HG03103 (cell line): ENCODE measurements at regions not wholly inside any gene's neighbourhood (a gene's known extent, or its start where the extent isn't known, plus 50 kb on each side); places are given as distances from the start of the nearest gene placed in this dataset.
"Not testable (repeated sequence)": the region's sequence is repeated elsewhere in the genome, so short reads cannot be mapped to it uniquely, and the experiment has no call there.

Experiments used
- ATAC-seq: cut with Tn5 transposase; IDR thresholded peaks from one replicate; pipeline ENCODE4 v1.9.1; 2021; ENCODE audit warnings: low read depth; ENCODE audit not compliant: unreplicated experiment

DNA sequence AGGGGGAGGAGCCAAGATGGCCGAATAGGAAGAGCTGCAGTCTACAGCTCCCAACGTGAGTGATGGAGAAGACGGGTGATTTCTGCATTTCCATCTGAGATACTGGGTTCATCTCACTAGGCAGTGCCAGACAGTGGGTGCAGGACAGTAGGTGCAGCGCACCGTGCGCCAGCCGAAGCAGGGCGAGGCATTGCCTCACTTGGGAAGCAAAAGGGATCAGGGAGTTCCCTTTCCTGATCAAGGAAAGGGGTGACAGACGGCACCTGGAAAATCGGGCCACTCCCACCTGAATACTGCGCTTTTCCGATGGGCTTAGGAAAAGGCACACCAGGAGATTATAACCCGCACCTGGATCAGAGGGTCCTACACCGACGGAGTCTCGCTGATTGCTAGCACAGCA, 121.1 kb upstream of the SESTD1 start:
- ATAC-seq: not testable (repeated sequence)

DNA sequence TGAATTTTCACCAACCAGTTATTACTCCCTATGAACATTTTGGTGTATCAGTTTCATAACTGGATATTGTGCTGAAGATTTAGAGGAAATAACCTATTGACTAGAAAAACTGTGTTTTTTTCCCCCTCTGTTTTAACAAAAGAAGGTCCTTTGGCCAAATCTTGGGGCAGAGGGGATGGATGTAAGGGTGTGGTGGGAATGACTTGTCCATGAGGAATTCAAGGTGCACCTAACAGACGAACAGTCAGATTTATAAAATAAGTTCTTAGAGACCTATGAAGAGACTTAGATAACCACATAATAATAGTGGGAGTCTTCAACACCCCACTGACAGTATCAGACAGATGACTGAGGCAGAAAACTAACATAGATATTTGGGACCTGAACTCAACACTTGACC, 119.3 kb upstream of the SESTD1 start:
- ATAC-seq: no peak

DNA sequence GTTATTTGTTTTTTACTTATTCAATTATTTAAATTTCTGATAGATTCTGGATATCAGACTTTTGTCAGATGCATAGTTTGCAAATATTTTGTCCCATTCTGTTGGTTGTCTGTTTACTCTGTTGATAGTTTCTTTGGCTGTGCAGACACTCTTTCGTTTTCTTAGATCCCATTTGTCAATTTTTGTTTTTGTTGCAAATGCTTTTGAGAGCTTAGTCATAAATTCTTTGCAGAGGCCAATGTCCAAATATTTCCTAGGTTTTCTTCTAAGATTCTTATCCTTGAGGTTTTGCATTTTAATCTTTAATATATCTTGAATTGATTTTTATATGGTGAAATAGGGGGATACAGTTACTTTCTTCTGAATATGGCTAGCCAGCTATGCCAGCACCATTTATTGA, 112.7 kb upstream of the SESTD1 start:
- ATAC-seq: no peak

DNA sequence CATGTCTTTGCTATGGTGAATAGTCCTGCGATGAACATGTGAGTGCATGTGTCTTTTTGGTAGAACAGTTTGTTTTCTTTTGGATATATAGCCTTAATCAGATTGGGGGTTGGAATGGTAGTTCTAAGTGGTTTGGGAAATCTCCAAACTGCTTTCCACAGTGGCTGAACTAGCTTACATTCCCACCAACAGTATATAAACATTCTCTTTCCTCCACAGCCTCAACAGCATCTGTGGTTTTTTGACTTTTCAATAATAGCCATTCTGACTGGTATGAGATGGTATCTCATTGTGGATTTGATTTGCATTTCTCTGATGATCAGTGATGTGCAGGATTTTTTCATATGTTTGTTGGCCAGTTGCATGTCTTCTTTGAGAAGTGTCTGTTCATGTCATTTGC, 112.2 kb upstream of the SESTD1 start:
- ATAC-seq: no peak

DNA sequence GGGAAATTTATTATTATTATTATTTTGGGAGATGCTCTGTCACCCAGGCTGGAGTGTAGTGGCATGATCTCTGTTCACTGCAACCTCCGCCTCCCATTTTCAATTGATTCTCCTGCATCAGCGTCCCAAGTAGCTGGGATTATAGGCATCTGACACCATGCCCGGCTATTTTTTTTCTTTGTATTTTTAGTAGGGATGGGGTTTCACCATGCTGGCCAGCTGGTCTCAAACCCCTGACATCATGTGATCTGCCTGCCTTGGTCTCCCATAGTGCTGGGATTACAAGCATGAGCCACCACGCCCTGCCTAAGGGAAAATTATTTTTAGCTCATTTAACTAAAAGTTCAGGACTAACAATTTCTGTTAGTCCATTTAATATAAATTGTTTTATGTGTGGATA, 109.2 kb upstream of the SESTD1 start:
- no peak for ATAC-seq

DNA sequence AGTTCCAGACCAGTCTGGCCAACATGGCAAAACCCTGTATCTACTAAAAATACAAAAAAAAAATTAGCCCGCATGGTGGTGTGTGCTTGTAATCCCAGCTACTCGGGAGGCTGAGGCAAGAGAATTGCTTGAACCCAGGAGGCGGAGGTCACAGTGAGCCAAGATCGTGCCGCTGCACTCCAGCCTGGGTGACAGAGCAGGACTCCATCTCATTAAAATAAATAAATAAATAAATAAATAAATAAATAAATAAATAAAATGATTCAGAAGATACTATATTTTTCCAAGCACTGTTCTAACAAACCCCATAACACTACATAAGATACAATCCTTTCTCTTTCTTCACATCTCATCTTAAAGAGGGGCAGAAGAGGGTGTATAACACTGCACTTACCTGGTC, 100.9 kb upstream of the SESTD1 start:
- not testable (repeated sequence) for ATAC-seq

DNA sequence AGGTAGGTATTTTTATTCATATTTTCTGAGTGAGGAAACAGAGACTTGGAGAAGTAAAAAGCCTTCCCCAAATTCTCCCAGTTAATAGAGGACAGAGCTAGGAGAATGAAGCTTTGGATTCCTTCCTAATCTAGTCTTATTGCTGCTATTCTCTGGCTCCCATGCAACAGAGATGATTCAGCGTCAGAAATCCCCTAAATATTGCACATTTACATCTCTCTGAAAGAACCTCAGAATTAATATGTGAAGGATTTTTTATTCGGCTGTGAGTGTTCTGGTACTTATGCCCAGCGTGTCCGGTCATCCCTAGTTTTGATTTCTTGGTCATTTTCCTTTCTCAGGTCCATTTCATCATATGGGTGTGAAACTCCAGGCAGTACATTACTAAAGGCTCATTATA, 91.2 kb upstream of the SESTD1 start:
- ATAC-seq: no peak

DNA sequence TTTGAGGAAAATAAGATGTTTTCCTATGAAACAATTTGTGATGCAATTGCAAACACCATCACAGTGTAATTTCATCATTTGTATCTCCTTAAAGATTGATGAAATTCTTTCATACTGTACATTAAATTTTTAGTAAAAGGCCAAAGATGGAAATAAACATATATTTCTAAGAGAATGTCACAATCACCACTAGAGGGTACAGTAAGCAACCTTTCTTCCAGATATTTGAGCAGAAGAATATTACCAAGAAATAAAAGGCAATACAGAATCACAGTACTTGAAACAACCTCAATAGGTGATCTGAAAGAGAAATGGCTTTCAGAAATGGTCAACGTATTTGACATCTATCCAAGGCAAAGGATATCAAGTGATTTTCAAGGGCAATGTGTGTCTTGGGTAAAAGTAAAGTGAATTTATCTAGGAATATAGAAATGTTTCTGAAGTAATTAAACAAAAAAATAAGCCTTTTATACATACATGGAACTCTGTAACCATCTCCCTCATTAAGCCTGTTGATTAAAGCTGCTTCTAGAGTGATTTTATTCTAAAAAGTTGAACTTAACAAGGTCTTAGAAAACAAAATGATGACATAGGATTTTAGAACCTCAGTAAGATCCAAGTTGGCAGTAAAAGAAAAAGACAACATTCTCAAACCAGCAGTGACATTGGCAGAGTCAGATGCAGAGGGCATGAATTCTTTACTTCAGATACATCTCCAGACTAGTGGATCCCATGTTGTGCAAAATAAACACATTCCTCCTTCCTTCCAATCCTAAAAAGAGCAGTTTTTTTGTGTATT, 90.3 kb upstream of the SESTD1 start:
- no peak for ATAC-seq

DNA sequence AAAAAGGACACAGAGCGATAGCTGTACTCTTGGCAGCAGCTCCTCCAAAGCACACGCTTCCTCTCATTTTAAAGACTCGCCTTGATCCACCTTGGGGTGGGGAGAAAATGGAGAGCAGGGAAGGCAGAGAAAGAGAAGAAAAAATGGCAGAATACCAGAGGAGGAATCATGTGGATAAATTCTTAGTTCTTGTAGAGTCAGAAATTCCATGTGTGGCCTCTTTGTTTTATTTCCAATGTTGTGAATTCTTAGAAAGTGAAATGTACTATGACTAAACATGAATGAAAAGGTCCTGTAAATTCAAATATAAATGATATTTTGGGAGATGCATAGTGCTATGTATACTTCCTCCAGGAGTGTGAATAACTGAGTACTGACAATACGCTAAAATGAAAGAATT, 89.7 kb upstream of the SESTD1 start:
- no peak for ATAC-seq

DNA sequence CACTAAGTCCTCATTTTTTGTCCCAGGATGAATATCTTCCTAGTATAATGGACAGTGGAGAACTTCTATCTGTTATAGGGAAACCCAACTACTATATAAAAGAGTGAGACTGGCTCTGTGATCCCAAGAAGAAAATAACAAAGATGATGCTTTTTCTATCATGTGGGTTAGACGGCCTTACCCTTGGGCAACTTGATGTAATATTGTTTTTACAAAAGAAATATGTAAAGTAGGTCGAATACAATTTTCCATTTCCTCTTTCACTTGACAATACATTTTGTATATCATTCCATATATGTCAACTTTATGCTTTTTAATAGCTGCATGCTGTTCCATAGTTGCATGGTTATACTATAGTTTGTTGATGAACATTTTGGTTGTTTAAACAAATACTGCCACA, 87.5 kb upstream of the SESTD1 start:
- ATAC-seq: no peak

DNA sequence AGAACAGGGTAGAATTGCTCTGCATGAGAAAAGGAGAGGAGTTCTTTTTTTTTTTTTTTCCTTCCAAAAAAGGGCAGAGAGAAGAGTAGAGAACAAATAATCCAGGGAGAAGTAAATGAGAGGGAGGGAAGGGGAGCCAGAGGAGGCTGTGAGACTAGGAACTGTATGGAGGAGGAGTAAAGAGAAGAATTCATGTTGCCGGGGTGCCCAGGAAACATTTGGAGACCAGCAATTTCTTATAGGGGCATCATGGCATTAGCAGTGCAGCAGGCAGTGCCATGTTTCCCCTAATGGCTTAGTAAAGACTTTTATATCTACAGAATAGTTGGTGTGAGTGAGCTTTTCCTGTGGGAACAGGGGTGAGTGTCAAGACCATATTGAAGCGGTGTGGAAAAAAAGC, 86.4 kb upstream of the SESTD1 start:
- no peak for ATAC-seq

DNA sequence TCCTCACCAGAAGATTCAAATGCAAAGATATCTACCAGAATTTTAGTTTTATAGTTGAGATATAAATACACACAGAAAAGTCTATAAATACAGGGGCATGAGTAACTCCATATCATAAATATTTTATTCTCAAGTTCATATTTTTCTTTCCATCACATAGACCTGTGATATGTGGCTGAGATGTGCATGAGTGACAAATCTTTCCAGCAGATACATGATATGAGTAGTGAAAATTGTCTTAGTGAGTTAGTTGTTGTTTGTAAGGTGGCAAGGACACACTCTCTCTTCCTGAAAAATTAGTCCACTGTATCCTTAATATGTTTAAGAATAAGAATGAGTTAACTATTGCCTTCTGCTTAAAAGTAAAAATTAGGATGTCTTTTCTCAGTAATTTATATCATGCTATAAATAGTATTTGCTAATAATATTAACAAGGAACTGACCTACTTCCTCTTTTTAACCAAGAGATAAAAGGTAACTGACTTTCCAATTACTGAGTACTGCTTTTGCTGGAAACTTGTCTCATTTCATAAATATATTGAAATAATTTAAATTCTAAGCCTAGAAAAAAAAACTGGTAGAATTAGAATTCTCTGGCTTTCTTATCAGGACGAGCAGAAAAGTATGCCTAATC, 85.2 kb upstream of the SESTD1 start:
- peak; percentile 69 for ATAC-seq

DNA sequence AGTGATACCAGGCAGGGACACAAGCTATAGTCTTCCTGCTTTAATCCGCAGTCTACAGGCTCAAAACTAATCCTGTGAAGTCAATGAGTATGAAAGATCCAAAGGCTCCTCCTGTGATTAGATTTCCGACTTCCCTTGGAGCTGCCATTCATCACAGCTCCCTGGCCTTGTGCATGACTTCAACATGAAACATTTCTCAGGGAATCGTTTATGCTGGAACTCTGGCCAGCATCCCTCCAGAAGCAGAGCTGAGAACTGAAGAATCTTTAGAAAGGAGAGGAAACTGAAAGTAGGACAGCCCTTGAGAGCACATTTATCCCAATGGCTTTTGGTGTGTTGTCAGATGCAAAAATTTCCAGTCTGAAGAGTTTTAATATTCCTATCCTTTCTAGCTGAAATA, 84.3 kb upstream of the SESTD1 start:
- no peak for ATAC-seq

DNA sequence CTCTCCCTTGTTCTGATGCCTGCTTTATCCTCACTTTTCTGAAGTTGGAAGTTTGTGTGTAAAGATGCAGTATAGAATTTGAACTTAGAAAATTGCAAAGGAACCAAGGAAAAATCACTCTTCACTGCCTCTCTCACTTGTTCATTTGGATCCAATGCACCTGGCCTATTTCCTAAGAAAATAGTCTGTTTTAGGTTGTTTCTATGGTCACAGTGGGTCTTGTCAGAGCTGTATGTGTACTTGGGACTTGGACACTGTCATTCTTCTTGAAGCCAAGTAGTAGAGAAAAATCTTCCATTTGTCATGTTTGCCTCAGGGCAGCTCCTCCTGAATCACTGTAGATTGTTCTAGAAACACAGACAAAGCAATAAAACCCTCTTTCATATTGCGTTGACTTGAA, 80.3 kb upstream of the SESTD1 start:
- ATAC-seq: no peak

DNA sequence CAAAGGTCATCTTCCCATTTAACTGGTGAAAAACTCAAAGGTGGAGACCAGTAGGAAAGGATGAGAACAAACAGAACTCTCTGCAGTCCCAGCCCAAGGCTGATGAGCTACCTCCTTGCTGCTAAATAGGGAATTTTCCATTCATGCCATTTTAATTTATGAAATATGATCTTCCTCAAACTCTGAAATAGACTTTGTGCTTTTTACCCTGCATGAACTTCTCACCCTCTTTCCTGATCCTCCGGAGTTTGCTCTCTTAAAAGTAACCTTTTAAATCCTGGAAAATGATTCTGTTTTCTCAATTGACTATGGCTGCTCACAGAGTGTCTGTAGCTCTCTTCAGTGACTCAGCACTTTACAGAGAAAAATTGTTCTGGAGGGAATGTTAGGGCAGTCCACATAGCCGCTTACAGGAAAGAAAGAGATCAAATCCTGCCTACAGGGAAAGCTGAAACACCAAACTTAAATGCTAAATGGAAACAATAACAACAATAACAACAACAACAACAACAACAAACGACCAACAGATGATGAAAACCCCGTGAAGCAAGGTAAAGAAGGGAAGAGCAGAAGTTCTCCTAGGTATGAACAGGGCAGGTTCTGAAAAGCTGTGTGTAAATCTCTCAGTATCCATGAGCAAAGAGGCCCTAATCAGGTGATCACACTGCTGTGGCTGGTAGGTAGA, 79.8 kb upstream of the SESTD1 start:
- ATAC-seq: no peak

DNA sequence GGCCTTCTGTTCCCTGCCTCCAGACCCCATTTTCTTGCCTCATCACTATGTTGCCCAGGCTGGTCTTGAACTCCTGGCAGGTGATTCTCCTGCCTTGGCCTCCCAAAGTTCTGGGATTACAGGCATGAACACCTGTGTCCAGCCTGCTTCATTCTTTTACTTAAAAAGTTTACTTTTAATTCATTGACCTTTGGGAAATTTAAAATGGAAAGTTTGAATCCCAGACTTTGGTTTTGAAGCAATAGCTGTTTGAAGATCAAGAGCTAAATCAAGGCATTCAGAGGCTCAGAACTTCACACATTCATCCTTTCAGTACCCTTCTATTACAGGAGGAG, 79.3 kb upstream of the SESTD1 start:
- ATAC-seq: no peak

DNA sequence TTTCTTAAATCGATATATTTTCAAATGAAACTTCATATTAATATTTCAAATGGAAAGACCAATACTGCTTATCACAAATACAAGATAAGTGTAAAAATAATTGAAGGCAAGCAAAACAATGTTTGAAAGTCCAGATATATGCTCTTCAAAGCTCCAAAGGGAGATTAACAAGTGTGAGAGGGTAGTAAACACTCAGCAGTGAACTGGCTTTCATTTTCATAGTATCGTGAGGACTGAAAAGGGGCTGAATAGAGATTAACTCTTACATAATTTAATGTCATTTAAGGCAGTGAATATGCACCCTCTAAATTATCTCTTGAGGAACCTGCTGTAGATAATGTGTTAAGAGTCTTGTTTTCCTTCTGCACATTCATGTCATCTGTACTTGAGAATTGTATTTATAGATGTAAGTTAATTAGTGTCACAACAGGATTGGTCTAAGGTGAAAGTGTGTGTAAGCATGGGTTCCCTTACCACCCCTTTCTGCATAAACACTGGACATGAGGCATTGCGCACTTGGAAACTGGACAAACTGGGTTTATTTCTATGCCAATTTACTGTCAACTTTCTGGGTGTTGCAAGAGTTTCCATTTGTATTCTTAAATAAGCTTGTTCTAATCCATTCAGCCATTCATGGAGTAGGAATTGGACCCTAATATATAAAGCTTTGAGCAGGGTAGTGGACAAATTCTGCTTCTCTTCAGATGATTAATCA, 76.7 kb upstream of the SESTD1 start:
- no peak for ATAC-seq

DNA sequence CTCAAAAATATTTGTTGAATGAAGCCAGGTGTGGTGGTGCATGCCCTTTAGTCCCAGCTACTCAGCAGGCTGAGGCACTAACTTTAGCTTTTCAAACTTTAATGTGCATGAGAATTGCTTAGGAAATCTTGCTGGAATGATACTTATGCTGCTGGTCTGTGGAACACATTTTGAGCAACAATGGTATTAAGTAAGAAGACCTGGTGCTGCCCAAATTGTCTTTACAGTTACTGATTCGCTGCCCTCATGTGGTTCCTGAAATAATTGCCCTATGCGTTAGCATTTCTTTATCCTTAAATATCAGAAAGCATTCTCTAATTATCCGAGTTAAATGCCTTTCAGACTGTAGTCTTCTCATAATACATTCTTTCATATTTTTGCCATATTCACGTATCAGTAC, 76.0 kb upstream of the SESTD1 start:
- ATAC-seq: no peak

DNA sequence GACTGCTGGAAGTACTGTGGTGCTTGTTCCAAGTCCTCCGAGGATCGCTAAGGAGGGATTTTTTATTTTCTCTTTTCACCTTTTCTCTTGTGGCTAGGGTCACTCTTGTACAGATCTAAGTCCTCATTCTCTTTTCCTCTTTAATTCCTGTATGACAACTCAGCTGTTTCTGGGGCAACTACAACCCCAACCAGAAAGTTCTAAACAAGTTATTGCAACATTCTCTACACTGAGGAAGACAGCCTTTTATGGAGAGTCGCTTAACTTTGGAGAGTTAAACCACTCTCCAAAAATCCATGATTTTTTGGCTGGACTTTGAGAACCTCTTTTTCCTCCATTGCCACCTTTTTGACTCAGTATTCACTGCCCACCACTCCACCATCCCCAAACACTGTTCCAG, 74.0 kb upstream of the SESTD1 start:
- no peak for ATAC-seq

DNA sequence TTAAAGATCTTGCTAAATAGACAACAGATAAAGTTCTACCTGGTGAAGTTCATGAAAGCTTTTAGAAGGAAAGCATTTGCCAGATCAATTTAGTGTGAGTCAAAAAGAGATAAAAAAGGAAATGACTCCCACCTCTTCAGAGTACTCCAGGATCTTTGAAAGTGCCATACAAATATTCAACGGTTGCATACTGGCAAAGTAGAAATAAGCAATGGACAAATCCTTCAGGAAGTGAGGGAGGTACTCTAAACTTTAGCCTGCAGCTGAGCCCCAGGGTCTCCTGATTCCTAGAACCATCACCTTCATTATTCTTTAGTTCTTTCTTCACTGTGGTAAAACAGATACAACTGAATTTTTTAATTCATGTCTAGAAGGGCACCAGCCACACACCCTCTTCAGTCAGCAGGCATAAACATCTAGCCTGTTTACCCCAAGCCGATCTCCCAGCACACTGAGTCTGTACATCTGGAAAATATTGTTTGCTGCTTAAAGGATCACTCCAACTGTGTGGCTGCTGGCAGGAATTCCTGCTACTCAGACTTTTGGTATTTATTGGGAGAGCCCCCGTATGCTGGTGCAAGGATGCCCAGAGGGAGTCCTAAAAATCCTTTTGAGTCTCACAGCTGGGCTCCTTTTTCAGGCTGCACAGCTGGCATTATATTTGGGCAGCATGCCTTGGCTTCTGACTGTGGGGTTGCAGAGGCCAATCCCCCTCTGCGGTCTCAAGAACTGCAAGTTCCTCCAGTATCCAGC, 72.3 kb upstream of the SESTD1 start:
- no peak for ATAC-seq

DNA sequence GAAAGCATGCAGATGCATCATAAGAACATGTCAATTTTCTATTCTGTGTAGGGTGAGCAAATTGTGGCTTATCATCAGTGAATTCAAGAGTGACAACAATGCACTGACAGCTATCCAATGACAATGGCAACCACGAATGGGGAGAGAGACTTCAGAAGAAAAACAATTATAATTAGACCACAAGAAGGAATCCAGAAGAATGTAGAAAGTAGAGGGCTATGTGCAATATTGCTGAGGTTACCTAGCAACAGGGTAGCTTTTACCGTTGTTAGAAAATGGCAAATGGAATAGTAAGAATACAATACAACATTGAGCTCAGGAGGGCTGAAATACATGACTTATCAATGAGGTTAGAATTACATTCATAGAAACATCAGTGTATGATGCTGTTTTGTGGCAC, 71.1 kb upstream of the SESTD1 start:
- ATAC-seq: no peak
